HCT116 (cell line): ENCODE measurements at regions not wholly inside any gene's neighbourhood (a gene's known extent, or its start where the extent isn't known, plus 50 kb on each side); places are given as distances from the start of the nearest gene placed in this dataset.

ENCODE experiments used
- ATAC-seq: fragments of 200-7000 bp; cut with Tn5 transposase; 2 replicates; pipeline ENCODE4 v1.9.1; 2020; ENCODE audit warnings: mild to moderate bottlenecking, moderate library complexity
- BruUV-seq: library from RNA; stranded (reverse); fragments of 400-500 nt; replicated peaks from 2 replicates; lab custom pipeline; 2021; lab: Mats Ljungman, UMichigan
- CTCF ChIA-PET: fragments of 300-600 bp; sonication (Branson Sonifier 250); formaldehyde crosslinking; loops from one replicate; lab custom pipeline; 2021; ENCODE audit warnings: antibody characterized with exemption; lab: Charles Lee
- POLR2A ChIA-PET: fragments of 300-600, 350-600 bp; sonication (Branson Sonifier 250); formaldehyde crosslinking; loops from one replicate; lab custom pipeline; 2021; ENCODE audit warnings: antibody characterized with exemption; lab: Charles Lee
- RAD21 ChIA-PET, 2 experiments: fragments of 300-600 bp; sonication (Branson Sonifier 250); formaldehyde crosslinking; loops; one replicate each; lab custom pipeline; 2023; ENCODE audit warnings: low total read pairs in 2 of 2; ENCODE audit not compliant: uncharacterized antibody in 2 of 2, unreplicated experiment in 2 of 2, low non-redundant PET in 1 of 2; lab: Charles Lee
- DNase-seq: peaks from one replicate; pipeline ENCODE4 v3.0.0-alpha.2; 2010; ENCODE audit warnings: low read depth, low spot score
- H2AFZ ChIP-seq: fragments of 200-600 bp; shearing (Covaris generic), sonication (generic); 2 replicates; pipeline ENCODE4 v1.6.1; 2017; ENCODE audit warnings: low read depth, mixed run types, mixed read lengths, antibody characterized with exemption, low read length; ENCODE audit not compliant: poor library complexity, severe bottlenecking
- H3K27ac ChIP-seq: 2 replicates; pipeline ENCODE4 v1.5.1; 2012; ENCODE audit warnings: low read depth, low read length
- H3K27me3 ChIP-seq: fragments of 200-600 bp; sonication (generic); 2 replicates; pipeline ENCODE4 v1.6.1; 2016; ENCODE audit warnings: mixed run types, low read length, mixed read lengths; ENCODE audit not compliant: insufficient read depth
- H3K36me3 ChIP-seq, 2 experiments: fragments of 200-500 bp in 1 of 2; fragments of 200-600 bp in 1 of 2; sonication (Bioruptor generic) in 1 of 2; sonication (generic) in 1 of 2; 2 replicates each; pipeline versions ENCODE4 v1.5.1 to v1.6.1; 2014 to 2016; ENCODE audit warnings: low read length in 2 of 2, inconsistent platforms in 1 of 2, mixed read lengths in 1 of 2, mixed run types in 1 of 2; ENCODE audit not compliant: insufficient read depth in 2 of 2, control insufficient read depth in 1 of 2
- H3K4me1 ChIP-seq, 2 experiments: fragments of 200-600 bp in 1 of 2; sonication (generic) in 1 of 2; 2 replicates each; pipeline versions ENCODE4 v1.5.1 to v1.6.1; 2012 to 2017; ENCODE audit warnings: low read length in 2 of 2, inconsistent platforms in 1 of 2, mild to moderate bottlenecking in 1 of 2, mixed read lengths in 1 of 2, mixed run types in 1 of 2, moderate library complexity in 1 of 2; ENCODE audit not compliant: insufficient read depth in 2 of 2, control insufficient read depth in 1 of 2
- H3K4me2 ChIP-seq: fragments of 200-600 bp; sonication (generic); 2 replicates; pipeline ENCODE4 v1.6.1; 2017; ENCODE audit warnings: mixed run types, low read length, mixed read lengths
- H3K4me3 ChIP-seq, 2 experiments: fragments of 200-600 bp in 1 of 2; sonication (generic) in 1 of 2; replicated peaks in 1 of 2; 2 replicates each; pipeline ENCODE4 v1.5.1; 2011 to 2016; ENCODE audit warnings: low read length in 2 of 2, control low read depth in 1 of 2, low read depth in 1 of 2, mild to moderate bottlenecking in 1 of 2, mixed read lengths in 1 of 2, mixed run types in 1 of 2
- H3K79me2 ChIP-seq: fragments of 200-600 bp; sonication (generic); 2 replicates; pipeline ENCODE4 v1.6.1; 2017; ENCODE audit warnings: mild to moderate bottlenecking, mixed run types, low read length, moderate library complexity, mixed read lengths; ENCODE audit not compliant: insufficient read depth
- H3K9ac ChIP-seq: fragments of 200-600 bp; sonication (generic); 2 replicates; pipeline ENCODE4 v1.6.1; 2016; ENCODE audit warnings: low read length, mixed read lengths
- H3K9me2 ChIP-seq: fragments of 200-600 bp; sonication (generic), shearing (Covaris generic); 2 replicates; pipeline ENCODE4 v1.6.1; 2017; ENCODE audit warnings: mixed run types, mild to moderate bottlenecking, moderate library complexity; ENCODE audit not compliant: insufficient read depth
- H3K9me3 ChIP-seq, 2 experiments: fragments of 200-500 bp in 1 of 2; fragments of 200-600 bp in 1 of 2; sonication (Bioruptor generic) in 1 of 2; sonication (generic) in 1 of 2; 2 replicates each; pipeline ENCODE4 v1.6.1; 2014 to 2017; ENCODE audit warnings: low read length in 2 of 2, mixed read lengths in 2 of 2, inconsistent platforms in 1 of 2, low read depth in 1 of 2, mild to moderate bottlenecking in 1 of 2, mixed run types in 1 of 2, moderate library complexity in 1 of 2; ENCODE audit not compliant: control insufficient read depth in 1 of 2, insufficient read depth in 1 of 2
- H4K20me1 ChIP-seq: fragments of 200-600 bp; sonication (generic), shearing (Covaris generic); 2 replicates; pipeline ENCODE4 v1.6.1; 2017; ENCODE audit warnings: mixed run types, mild to moderate bottlenecking, moderate library complexity; ENCODE audit not compliant: insufficient read depth
- CBX3 ChIP-seq: IDR thresholded peaks from 2 replicates; pipeline ENCODE4 v1.6.1; 2012; ENCODE audit warnings: low read depth
- CTCF ChIP-seq, 3 experiments: fragments of 200-600 bp in 1 of 3; sonication (generic) in 1 of 3; IDR thresholded peaks in 2 of 3; conservative IDR thresholded peaks in 1 of 3; 2 replicates each; pipeline ENCODE4 v1.5.1; 2012 to 2017; ENCODE audit warnings: low read depth in 2 of 3, low read length in 2 of 3, antibody characterized with exemption in 1 of 3, borderline replicate concordance in 1 of 3, control low read depth in 1 of 3, mild to moderate bottlenecking in 1 of 3, mixed read lengths in 1 of 3, mixed run types in 1 of 3, moderate library complexity in 1 of 3; ENCODE audit not compliant: insufficient read depth in 1 of 3
- EGR1 ChIP-seq: IDR thresholded peaks from 2 replicates; pipeline ENCODE4 v1.6.1; 2012; ENCODE audit warnings: low read depth
- EZH2 ChIP-seq: fragments of 200-600 bp; sonication (generic); IDR thresholded peaks from 2 replicates; pipeline ENCODE4 v1.6.1; 2017; ENCODE audit warnings: antibody characterized with exemption, mixed run types
- EZH2phosphoT487 ChIP-seq: fragments of 200-600 bp; IDR thresholded peaks from 2 replicates; pipeline ENCODE4 v1.6.1; 2018; ENCODE audit warnings: antibody characterized with exemption, borderline replicate concordance
- FOSL1 ChIP-seq: IDR thresholded peaks from 2 replicates; pipeline ENCODE4 v1.6.1; 2012; ENCODE audit warnings: low read depth
- JUND ChIP-seq: IDR thresholded peaks from 2 replicates; pipeline ENCODE4 v1.6.1; 2012
- MAX ChIP-seq: IDR thresholded peaks from 2 replicates; pipeline ENCODE4 v1.6.1; 2012
- POLR2A ChIP-seq: IDR thresholded peaks from 2 replicates; pipeline ENCODE4 v1.7.0; 2011; ENCODE audit warnings: borderline replicate concordance; ENCODE audit not compliant: insufficient read depth, insufficient read length; ENCODE audit errors: extremely low read depth
- POLR2AphosphoS5 ChIP-seq: IDR thresholded peaks from 2 replicates; pipeline ENCODE4 v1.6.1; 2011; ENCODE audit warnings: mild to moderate bottlenecking, low read depth, low read length, moderate library complexity
- RAD21 ChIP-seq: IDR thresholded peaks from 2 replicates; pipeline ENCODE4 v1.6.1; 2012; ENCODE audit warnings: low read depth, mild to moderate bottlenecking
- SIN3A ChIP-seq: IDR thresholded peaks from 2 replicates; pipeline ENCODE4 v1.6.1; 2012; ENCODE audit warnings: low read depth
- SP1 ChIP-seq: IDR thresholded peaks from 2 replicates; pipeline ENCODE4 v1.6.1; 2012; ENCODE audit warnings: low read depth
- TCF7L2 ChIP-seq: IDR thresholded peaks from 2 replicates; pipeline ENCODE4 v1.7.0; 2011; ENCODE audit warnings: borderline replicate concordance, inconsistent platforms; ENCODE audit not compliant: insufficient read depth, insufficient read length; ENCODE audit errors: extremely low read depth
- YY1 ChIP-seq: IDR thresholded peaks from 2 replicates; pipeline ENCODE4 v1.6.1; 2011; ENCODE audit warnings: low read length, low read depth, moderate library complexity, mild to moderate bottlenecking; ENCODE audit not compliant: insufficient replicate concordance; ENCODE audit errors: extremely low read depth
- intact Hi-C: fragments of 100-400 bp; cut with micrococcal nuclease; formaldehyde crosslinking; loops from 2 replicates; pipeline ENCODE4 v1.10.0; 2022
- TF ChIP-seq, protein P1 (sequence below): IDR thresholded peaks from 2 replicates; pipeline ENCODE4 v1.6.1; 2011; ENCODE audit warnings: mild to moderate bottlenecking, low read length, moderate library complexity; ENCODE audit not compliant: insufficient replicate concordance; ENCODE audit errors: extremely low read depth
- TF ChIP-seq, protein P2 (sequence below): IDR thresholded peaks from 2 replicates; pipeline ENCODE4 v1.6.1; 2012

GRCh38 chr4:16415751-16416150 lies 189.5 kb upstream of the TAPT1 start:
- Histone ChIP-seq H3K9ac (no peak overlapping the region), H3K27ac (no peak overlapping the region), H3K79me2 (no peaks in the 10 kb centered on the region), H3K27me3 (peaks cover 26% of the 10 kb centered on the region), H4K20me1 (no peaks in the 10 kb centered on the region), H3K9me3 (no peaks in the 10 kb centered on the region), H3K4me1 (no peaks in the 10 kb centered on the region), H3K36me3 (no peaks in the 10 kb centered on the region), H3K4me3 (no peak overlapping the region), H3K9me2 (no peaks in the 10 kb centered on the region), H2AFZ (no peak overlapping the region), H3K4me2 (no peak overlapping the region)
- intact Hi-C loops = no loop called here
- ChIA-PET CTCF (no interaction called here), POLR2A (no interaction called here), RAD21 (no interaction called here)
- no peak for TF ChIP-seq YY1
- TF ChIP-seq SIN3A = no peak
- TF ChIP-seq MAX = no peak
- no peak for TF ChIP-seq EZH2phosphoT487
- no peak for TF ChIP-seq EZH2
- no peak for TF ChIP-seq POLR2A
- TF ChIP-seq POLR2AphosphoS5 = no peak
- TF ChIP-seq RAD21 = no peak
- no peak for TF ChIP-seq CBX3
- TF ChIP-seq SP1 = no peak
- no peak for TF ChIP-seq TCF7L2
- no peak for TF ChIP-seq EGR1
- TF ChIP-seq CTCF (IDR thresholded peaks at IDR 0.05 in 2 of 3, conservative IDR thresholded peaks at IDR 0.05 in 1 of 3; ENCODE audit: borderline replicate concordance in 1 of 3, insufficient read depth in 1 of 3, low read depth in 2 of 3, low read length in 2 of 3) = no peak
- no peak for TF ChIP-seq JUND
- TF ChIP-seq, protein P1, sequence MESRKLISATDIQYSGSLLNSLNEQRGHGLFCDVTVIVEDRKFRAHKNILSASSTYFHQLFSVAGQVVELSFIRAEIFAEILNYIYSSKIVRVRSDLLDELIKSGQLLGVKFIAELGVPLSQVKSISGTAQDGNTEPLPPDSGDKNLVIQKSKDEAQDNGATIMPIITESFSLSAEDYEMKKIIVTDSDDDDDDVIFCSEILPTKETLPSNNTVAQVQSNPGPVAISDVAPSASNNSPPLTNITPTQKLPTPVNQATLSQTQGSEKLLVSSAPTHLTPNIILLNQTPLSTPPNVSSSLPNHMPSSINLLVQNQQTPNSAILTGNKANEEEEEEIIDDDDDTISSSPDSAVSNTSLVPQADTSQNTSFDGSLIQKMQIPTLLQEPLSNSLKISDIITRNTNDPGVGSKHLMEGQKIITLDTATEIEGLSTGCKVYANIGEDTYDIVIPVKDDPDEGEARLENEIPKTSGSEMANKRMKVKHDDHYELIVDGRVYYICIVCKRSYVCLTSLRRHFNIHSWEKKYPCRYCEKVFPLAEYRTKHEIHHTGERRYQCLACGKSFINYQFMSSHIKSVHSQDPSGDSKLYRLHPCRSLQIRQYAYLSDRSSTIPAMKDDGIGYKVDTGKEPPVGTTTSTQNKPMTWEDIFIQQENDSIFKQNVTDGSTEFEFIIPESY = no peak
- no peak for TF ChIP-seq FOSL1
- TF ChIP-seq, protein P2, sequence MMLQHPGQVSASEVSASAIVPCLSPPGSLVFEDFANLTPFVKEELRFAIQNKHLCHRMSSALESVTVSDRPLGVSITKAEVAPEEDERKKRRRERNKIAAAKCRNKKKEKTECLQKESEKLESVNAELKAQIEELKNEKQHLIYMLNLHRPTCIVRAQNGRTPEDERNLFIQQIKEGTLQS = no peak
- no TSS peak for BruUV-seq
- DNase-seq = no peak
- no peak for ATAC-seq
